Stimulated activated CD4-positive, alpha-beta T cell treated with anti-CD3 and anti-CD28 coated beads, Interleukin-12 subunit alpha, Interleukin-12 subunit beta, amount 100 ng/mL, for 48 hours (primary cell): ENCODE measurements at regions not wholly inside any gene's neighbourhood (a gene's known extent, or its start where the extent isn't known, plus 50 kb on each side); places are given as distances from the start of the nearest gene placed in this dataset.
"Not testable (repeated sequence)": the region's sequence is repeated elsewhere in the genome, so short reads cannot be mapped to it uniquely, and the experiment has no call there.

Experiments used
- DNase-seq, 3 donors: peaks; one replicate each; pipeline ENCODE4 v3.0.0-alpha.2; 2020; ENCODE audit warnings: low read depth in 2 of 3, low spot score in 1 of 3

- not testable (repeated sequence) for DNase-seq
Measured at GRCh38 chr13:81226830-81227229, 885.9 kb upstream of the SPRY2 start.

DNA sequence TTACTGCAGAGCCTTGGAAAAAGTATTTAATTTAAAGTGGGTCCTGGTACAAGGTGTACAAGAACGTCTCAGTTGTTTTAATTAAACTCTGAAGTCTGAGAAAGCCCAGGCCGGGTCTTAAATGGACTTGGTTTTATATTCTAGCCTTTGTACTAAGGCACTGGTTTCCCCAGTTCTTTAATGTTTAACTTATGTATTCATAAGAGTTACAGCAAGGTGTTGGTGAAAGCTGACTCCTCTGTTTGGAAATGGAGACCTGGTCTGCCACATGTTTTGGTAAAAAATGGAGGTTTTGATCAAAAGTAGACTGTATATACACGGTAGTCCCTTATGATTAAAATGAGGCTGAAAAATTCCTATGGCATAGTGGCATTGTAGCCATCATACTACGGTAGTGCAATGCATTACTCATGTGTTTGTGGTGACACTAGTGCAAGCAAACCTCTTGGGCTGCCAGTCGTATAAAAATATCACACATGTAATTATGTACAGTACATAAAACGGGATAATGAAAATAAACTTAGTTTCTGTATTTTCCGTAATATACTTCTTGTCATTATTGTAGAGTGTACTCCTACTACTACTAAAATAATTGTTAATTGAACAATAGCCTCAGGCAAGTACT lies 883.4 kb upstream of the SPRY2 start:
- DNase-seq, result no peak

GRCh38 chr13:81223778-81224177 lies 882.9 kb upstream of the SPRY2 start:
- no peak for DNase-seq

DNA sequence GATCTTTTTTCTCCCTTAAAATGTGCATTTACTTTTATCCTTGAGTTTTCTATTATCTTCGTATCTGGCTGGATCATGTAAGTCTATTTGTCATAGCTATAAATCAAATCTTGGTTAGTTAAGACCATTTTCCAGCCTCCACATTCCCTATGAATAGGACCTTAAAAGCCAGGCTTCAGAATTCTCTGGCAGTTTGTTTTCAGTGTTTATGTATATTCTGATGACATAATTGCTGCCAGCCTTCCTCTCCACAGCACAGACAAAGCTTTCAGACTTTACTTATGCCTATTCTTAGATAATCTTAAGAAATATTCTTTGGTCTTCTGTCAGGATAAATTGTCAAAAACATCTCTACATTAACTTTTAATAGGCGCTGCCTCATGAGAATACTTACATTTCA lies 870.8 kb upstream of the SPRY2 start:
- no peak for DNase-seq

GRCh38 chr13:81207636-81208035 lies 866.7 kb upstream of the SPRY2 start:
- DNase-seq, result no peak

DNA sequence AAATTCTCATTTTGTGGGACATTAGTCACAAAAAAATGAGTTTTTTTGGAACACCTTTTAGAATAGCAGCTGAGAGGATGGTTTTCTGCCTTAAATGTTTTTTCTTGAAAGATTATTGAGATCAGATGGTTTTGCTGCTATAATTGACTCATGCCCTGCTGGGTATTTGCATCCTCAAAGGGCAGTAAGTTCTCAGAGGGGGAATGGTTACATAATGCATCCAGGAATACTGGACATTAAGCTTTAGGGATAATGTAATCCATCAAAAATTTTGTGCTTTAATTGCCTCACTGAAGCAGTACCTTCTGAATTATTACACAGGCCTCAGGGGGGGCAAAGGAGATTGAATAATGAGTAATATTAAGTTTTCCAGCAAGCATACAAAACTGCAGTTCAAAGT lies 866.3 kb upstream of the SPRY2 start:
- no peak for DNase-seq

GRCh38 chr13:81203783-81204182 lies 862.9 kb upstream of the SPRY2 start:
- no peak for DNase-seq

DNA sequence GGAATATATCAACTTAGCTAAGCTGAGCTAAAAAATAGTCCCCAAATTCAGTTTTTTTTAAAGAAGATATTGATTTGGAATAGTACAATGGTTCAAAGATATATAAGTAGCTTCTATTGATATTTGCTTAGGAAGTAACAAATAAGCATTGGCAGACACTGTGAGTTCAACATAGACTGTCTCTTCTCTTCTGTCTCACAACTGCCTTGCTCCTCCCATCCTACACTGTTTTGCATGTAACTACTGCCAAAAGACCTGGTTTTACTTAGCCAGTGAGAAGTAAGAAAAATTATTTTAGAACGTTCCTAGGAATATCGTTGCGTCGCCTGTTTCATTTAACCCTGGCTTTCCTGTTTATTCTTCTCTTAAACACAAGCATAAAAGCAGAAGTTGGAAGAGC lies 859.0 kb upstream of the SPRY2 start:
- no peak for DNase-seq

- DNase-seq, result no peak
Measured at GRCh38 chr13:81197966-81198365, 857.0 kb upstream of the SPRY2 start.

GRCh38 chr13:81197483-81197882 lies 856.6 kb upstream of the SPRY2 start:
- no peak for DNase-seq

- no peak for DNase-seq
Measured at GRCh38 chr13:81194362-81194761, 853.4 kb upstream of the SPRY2 start.

- DNase-seq, result no peak
Measured at GRCh38 chr13:81184556-81185265, 843.8 kb upstream of the SPRY2 start.

DNA sequence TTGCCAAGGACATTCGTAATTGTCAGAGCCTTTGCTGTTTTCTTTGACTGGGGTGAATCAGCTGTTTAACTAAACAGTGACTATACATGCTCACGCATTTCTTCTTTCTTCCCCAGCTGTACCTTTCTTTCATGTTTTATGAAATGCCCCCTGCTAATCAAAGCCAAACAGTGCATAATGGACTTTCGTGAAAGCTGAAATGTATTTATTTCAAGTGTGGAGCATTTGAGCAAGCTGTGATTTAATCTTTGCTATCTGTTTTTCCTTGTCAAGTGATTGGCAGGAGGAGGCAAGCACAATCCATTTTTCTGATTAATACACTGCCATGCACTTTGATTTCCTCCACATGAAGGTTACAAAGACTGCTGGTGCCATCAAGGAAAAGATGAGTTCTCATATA lies 831.7 kb upstream of the SPRY2 start:
- DNase-seq, result no peak

GRCh38 chr13:81171065-81171647 lies 830.2 kb upstream of the SPRY2 start:
- no peak for DNase-seq

DNA sequence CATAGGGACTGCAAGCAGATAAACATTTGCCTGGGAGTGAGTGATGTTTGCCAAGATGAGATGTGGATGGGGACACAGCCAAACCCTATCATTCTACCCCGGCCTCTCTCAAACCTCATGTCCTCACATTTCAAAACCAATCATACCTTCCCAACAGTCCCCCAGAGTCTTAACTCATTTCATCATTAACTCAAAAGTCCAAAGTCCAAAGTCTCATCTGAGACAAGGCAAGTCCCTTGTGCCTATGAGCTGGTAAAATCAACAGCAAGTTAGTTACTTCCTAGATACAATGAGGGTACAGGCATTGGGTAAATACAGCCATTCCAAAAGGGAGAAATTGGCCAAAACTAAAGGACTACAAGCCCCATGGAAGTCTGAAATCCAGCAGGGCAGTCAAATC lies 822.9 kb upstream of the SPRY2 start:
- DNase-seq, result not testable (repeated sequence)

DNA sequence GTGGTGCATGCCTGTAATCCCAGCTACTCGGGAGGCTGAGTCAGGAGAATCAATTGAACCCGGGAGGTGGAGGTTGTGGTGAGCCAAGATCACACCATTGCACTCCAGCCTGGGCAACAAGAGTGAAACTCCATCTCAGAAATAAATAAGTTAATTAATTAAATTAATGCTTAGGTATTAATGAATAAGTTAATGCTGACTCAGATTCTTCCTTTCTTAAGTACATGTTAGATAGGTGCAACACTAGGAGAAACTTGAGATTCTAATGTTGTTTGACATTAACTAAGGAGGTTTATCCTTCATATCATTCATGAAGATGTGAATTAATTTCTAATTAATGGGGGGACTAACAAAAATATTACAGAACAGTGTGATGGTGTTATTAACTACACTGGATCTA lies 812.6 kb upstream of the SPRY2 start:
- no peak for DNase-seq

- DNase-seq, result no peak
Measured at GRCh38 chr13:81148822-81149221, 807.9 kb upstream of the SPRY2 start.

GRCh38 chr13:81146576-81146975 lies 805.6 kb upstream of the SPRY2 start:
- not testable (repeated sequence) for DNase-seq

DNA sequence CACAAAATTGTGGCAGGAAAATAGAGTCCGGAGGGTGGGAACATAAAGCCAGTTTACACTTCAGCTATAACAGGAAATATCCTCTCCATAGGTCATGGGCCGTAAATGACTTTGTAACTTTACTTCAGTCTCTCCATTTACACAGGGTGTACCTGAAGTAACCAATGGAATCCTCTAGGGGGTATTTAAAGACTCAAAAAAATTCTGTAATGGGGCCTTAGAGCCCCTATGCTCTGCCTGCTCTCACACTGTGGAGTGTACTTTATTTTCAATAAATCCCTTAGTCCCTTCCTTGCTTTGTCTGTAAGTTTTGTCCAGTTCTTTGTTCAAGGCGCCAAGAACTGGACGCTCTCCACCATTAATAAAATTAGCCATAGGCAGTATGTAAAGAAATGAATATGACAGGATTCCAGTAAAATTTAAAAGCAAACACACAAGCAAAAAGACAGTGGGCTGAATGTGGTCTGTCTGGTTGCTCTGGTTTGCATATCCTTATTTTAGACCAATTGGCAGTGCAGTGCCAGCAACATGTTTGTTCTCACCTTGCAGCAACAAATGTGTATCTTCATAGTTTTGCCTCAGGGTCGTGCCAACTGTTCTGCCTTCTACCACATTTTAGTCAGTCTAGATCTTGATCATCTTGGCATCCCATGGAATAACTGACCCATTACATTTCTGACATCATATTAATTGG lies 801.5 kb upstream of the SPRY2 start:
- no peak for DNase-seq

DNA sequence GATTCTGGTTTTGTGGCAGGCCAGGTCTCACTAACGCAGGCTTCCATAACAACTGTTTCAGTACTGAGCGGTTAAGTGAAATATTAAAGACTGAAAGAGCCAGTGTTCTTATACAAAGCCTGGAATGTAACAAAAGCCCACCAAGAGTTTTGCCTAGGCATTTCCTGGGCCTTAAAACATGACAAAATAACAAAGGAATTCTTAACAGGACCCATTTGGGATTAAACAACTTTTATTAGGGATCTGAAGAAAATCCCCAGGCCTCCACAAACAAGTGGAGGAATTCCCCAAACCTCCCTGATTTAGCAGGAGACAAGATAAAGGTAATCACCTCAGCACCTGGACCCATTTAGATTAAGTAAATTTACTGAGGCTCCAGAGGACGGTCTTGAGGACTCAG lies 799.7 kb upstream of the SPRY2 start:
- DNase-seq, result no peak

- DNase-seq, result no peak
Measured at GRCh38 chr13:81139987-81140386, 799.1 kb upstream of the SPRY2 start.

- DNase-seq, result no peak
Measured at GRCh38 chr13:81138353-81138980, 797.5 kb upstream of the SPRY2 start.
